ENCODE measurements at regions not wholly inside any gene's neighbourhood (a gene's known extent, or its start where the extent isn't known, plus 50 kb on each side); places are given as distances from the start of the nearest gene placed in this dataset.

- TF ChIP-seq NANOG (IDR thresholded peaks at IDR 0.05; ENCODE audit: insufficient read depth, low read depth, low read length, poor library complexity, severe bottlenecking) (no peak), ATF3 (IDR thresholded peaks at IDR 0.05; ENCODE audit: insufficient read depth, low read depth, low read length) (no peak), GABPA (IDR thresholded peaks at IDR 0.05; ENCODE audit: borderline replicate concordance, insufficient read depth, low read length) (no peak), RFX5 (IDR thresholded peaks at IDR 0.05; ENCODE audit: borderline replicate concordance, low read depth, low read length) (no peak)
Observed at GRCh38 chr4:173475751-173476150, 54.3 kb downstream of the HAND2 start (continued).

All from H1 (cell line).